K562 (cell line): ENCODE measurements at regions not wholly inside any gene's neighbourhood (a gene's known extent, or its start where the extent isn't known, plus 50 kb on each side); places are given as distances from the start of the nearest gene placed in this dataset.

Experiments used
- ATAC-seq: fragments of 200-7000 bp; cut with Tn5 transposase; 3 replicates; pipeline ENCODE4 v1.9.1; 2020; ENCODE audit warnings: moderate library complexity
- BruUV-seq: library from RNA; stranded (reverse); fragments of 400-500 nt; replicated peaks from 2 replicates; lab custom pipeline; 2021; lab: Mats Ljungman, UMichigan
- CTCF ChIA-PET: fragments of 300-600 bp; formaldehyde crosslinking; extraction: SDS; loops from one replicate; lab custom pipeline; 2021; ENCODE audit warnings: low intra/inter-chr PET ratio; lab: Yijun Ruan, JAX
- POLR2A ChIA-PET: fragments of 300-600, 350-650 bp; sonication (Branson Sonifier 250); formaldehyde crosslinking; extraction: SDS; loops from one replicate; lab custom pipeline; 2021; ENCODE audit warnings: antibody characterized with exemption, inconsistent platforms; lab: Yijun Ruan, JAX
- DNase-seq, 4 experiments: peaks; one replicate each; pipeline versions ENCODE4 v3.0.0 to v3.0.0-alpha.2; 2011 to 2018; ENCODE audit warnings: low spot score in 3 of 4, mixed read lengths in 3 of 4; ENCODE audit errors: extremely low read depth in 1 of 4
- FAIRE-seq: peaks from 2 replicates; lab custom pipeline; 2011; peaks lifted over from hg19 to GRCh38; lab: Jason Lieb, UNC
- H2AFZ ChIP-seq: 2 replicates; pipeline ENCODE4 v1.6.0; 2011; ENCODE audit warnings: low read depth, low read length, control low read depth, inconsistent platforms
- H3K27ac ChIP-seq: fragments of 200-600 bp; 3 replicates; pipeline ENCODE4 v1.8.0; 2011; ENCODE audit warnings: low read depth, mild to moderate bottlenecking, control low read depth, inconsistent platforms, low read length, moderate library complexity, mixed read lengths; ENCODE audit errors: extremely low read depth
- H3K27me3 ChIP-seq, 2 experiments: fragments of 300-600 bp in 1 of 2; 2 replicates in 1 of 2; 3 replicates in 1 of 2; pipeline versions ENCODE4 v1.6.0 to v1.8.0; 2011; ENCODE audit warnings: inconsistent platforms in 2 of 2, low read length in 2 of 2, mild to moderate bottlenecking in 1 of 2, mixed read lengths in 1 of 2, moderate library complexity in 1 of 2; ENCODE audit not compliant: control insufficient read depth in 2 of 2, insufficient read depth in 2 of 2
- H3K36me3 ChIP-seq: fragments of 300-600 bp; 3 replicates; pipeline ENCODE4 v1.8.0; 2011; ENCODE audit warnings: mild to moderate bottlenecking, low read length, inconsistent platforms; ENCODE audit not compliant: control insufficient read depth, insufficient read depth
- H3K4me1 ChIP-seq, 2 experiments: fragments of 200-600 bp in 1 of 2; replicated peaks in 1 of 2; 2 replicates in 1 of 2; 3 replicates in 1 of 2; pipeline versions ENCODE4 v1.5.1 to v1.8.0; 2011; ENCODE audit warnings: inconsistent platforms in 2 of 2, low read length in 2 of 2, mild to moderate bottlenecking in 1 of 2, mixed read lengths in 1 of 2, moderate library complexity in 1 of 2; ENCODE audit not compliant: control insufficient read depth in 2 of 2, insufficient read depth in 2 of 2
- H3K4me2 ChIP-seq: 2 replicates; pipeline ENCODE4 v1.6.1; 2011; ENCODE audit warnings: low read length, control low read depth, inconsistent platforms, mixed read lengths; ENCODE audit not compliant: insufficient read depth
- H3K4me3 ChIP-seq: fragments of 200-600 bp; sonication (generic), shearing (Covaris generic); 2 replicates; pipeline ENCODE4 v1.5.1; 2016; ENCODE audit warnings: control low read depth, inconsistent platforms
- H3K79me2 ChIP-seq: fragments of 200-600 bp; 3 replicates; pipeline ENCODE4 v1.8.0; 2011; ENCODE audit warnings: low read length, inconsistent platforms; ENCODE audit not compliant: control insufficient read depth, insufficient read depth
- H3K9ac ChIP-seq, 2 experiments: 2 replicates each; pipeline versions ENCODE4 v1.6.0 to v1.6.1; 2011; ENCODE audit warnings: low read depth in 2 of 2, low read length in 2 of 2, control low read depth in 1 of 2, inconsistent platforms in 1 of 2, mild to moderate bottlenecking in 1 of 2, mixed read lengths in 1 of 2; ENCODE audit not compliant: insufficient read depth in 1 of 2
- H3K9me1 ChIP-seq: one replicate; pipeline ENCODE4 v1.6.0; 2011; ENCODE audit warnings: inconsistent platforms, mild to moderate bottlenecking, low read length, moderate library complexity; ENCODE audit not compliant: control insufficient read depth, insufficient read depth
- H3K9me3 ChIP-seq: replicated peaks from 2 replicates; pipeline ENCODE4 v1.5.1; 2011; ENCODE audit warnings: low read depth, low read length, inconsistent platforms; ENCODE audit not compliant: control insufficient read depth, insufficient read depth
- H4K20me1 ChIP-seq: replicated peaks from 2 replicates; pipeline ENCODE4 v1.6.1; 2011; ENCODE audit warnings: low read length, inconsistent platforms, mixed read lengths; ENCODE audit not compliant: control insufficient read depth, insufficient read depth
- CREB3L1 ChIP-seq: fragments of 450-650 bp; IDR thresholded peaks from 2 replicates; pipeline ENCODE4 v1.6.1; 2014; ENCODE audit warnings: low read depth, mild to moderate bottlenecking, moderate library complexity, borderline replicate concordance
- EZH2 ChIP-seq: IDR thresholded peaks from 2 replicates; pipeline ENCODE4 v1.6.1; 2012; ENCODE audit warnings: low read depth, mild to moderate bottlenecking, inconsistent platforms, low read length, borderline replicate concordance
- FOXK2 ChIP-seq, 2 experiments: fragments of 450-650 bp; IDR thresholded peaks in 1 of 2; conservative IDR thresholded peaks in 1 of 2; 2 replicates each; pipeline ENCODE4 v1.6.1; 2016; ENCODE audit warnings: low read depth in 2 of 2, mild to moderate bottlenecking in 1 of 2
- GABPA ChIP-seq: fragments of 200-800 bp; sonication (Bioruptor generic); conservative IDR thresholded peaks from 2 replicates; pipeline ENCODE4 v1.6.1; 2016; ENCODE audit warnings: low read depth, missing genetic modification characterization, missing compliant biosample characterization
- MGA ChIP-seq: fragments of 450-650 bp; IDR thresholded peaks from 2 replicates; pipeline ENCODE4 v1.6.1; 2016; ENCODE audit warnings: mild to moderate bottlenecking, moderate library complexity
- NR3C1 ChIP-seq: sonication (generic); formaldehyde crosslinking; IDR thresholded peaks from 2 replicates; pipeline ENCODE4 v1.8.1; 2022; ENCODE audit warnings: missing genetic modification reagents
- POLR2B ChIP-seq: fragments of 450-650 bp; IDR thresholded peaks from 2 replicates; pipeline ENCODE4 v1.6.1; 2018; ENCODE audit warnings: low read depth; ENCODE audit not compliant: partially characterized antibody
- SETDB1 ChIP-seq: IDR thresholded peaks from one replicate; pipeline ENCODE4 v1.6.1; 2012; ENCODE audit warnings: low read length, control low read depth, inconsistent platforms
- U2AF2 ChIP-seq: fragments of 200-400 bp; formaldehyde crosslinking; optimal IDR thresholded peaks from 2 replicates; pipeline ENCODE3; 2017; ENCODE audit warnings: low read depth, mild to moderate bottlenecking, low read length
- ZBTB7A ChIP-seq: IDR thresholded peaks from 2 replicates; pipeline ENCODE4 v1.6.1; 2011; ENCODE audit warnings: low read depth, mild to moderate bottlenecking, low read length, moderate library complexity, borderline replicate concordance; ENCODE audit not compliant: control insufficient read depth
- WGBS: fragments of 100-300 bp; shearing (Covaris generic); methylation state at CpG from one replicate; pipeline ENCODE4 v1.1.6; 2016; ENCODE audit warnings: low coverage, mixed read lengths; ENCODE audit not compliant: insufficient coverage; ENCODE audit errors: missing lambda C conversion rate; 5-methylcytosine and 5-hydroxymethylcytosine counted together
- in situ Hi-C: fragments of 300-500 bp; cut with MboI; formaldehyde crosslinking; loops from 4 replicates; pipeline ENCODE4 v1.15.0; 2018; ENCODE audit warnings: inconsistent platforms, mixed read lengths
- intact Hi-C: fragments of 100-400 bp; cut with micrococcal nuclease; formaldehyde crosslinking; loops from 2 replicates; pipeline ENCODE4 v1.14.2; 2022

DNA sequence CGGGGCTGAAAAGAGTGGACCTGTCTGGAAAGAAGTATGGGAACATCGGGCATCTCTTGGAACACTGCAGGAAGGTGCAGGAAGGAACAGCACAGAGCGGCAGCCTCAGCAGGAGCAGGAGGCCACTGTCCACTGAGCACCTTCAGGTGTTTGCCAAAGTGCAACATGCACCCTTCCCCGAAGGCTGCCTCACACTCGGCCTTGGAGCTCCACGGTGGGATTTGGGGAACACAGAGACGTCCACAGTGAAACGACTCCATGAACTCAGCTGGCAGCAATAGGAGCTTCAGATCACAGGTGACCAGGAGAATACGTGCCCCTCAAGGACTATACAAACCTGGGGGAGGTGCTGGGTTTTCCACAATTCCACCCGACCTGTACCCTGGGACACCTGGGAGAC lies 140.3 kb upstream of the RET start:
- CTCF ChIA-PET: no interaction called here
- BruUV-seq: no TSS peak
- DNase-seq: no peak
- 0% methylated on average over 10 of the region's 10 CpGs for WGBS
- no peak overlapping the region for H3K4me2 ChIP-seq
- intact Hi-C loops (no loop called here), in situ Hi-C loops (no loop called here)
- no peaks in the 10 kb centered on the region for H3K9me1 ChIP-seq
- no peaks in the 10 kb centered on the region for H3K36me3 ChIP-seq
- no peak overlapping the region for H3K27ac ChIP-seq
- H3K27me3 ChIP-seq: peaks cover 0 to 51% of the 10 kb centered on the region in 2 experiments; a peak in 2 of 5 replicates
- no peak overlapping the region for H3K9ac ChIP-seq
- POLR2A ChIA-PET: interaction anchor here (1.5 kb wide), 1 partner anchor 10 kb away, joined by 3 read pairs; no protein-coding TSS in a partner anchor
- no peak overlapping the region for H3K4me3 ChIP-seq
- H4K20me1 ChIP-seq: no peaks in the 10 kb centered on the region; the same call in 1 of the 2 replicates
- FAIRE-seq: no peak
- no peaks in the 10 kb centered on the region for H3K79me2 ChIP-seq
- peaks cover 0 to 14% of the 10 kb centered on the region in 2 experiments; a peak in 1 of 5 replicates for H3K4me1 ChIP-seq
- ATAC-seq: no peak
- no peaks in the 10 kb centered on the region for H3K9me3 ChIP-seq
- no peak overlapping the region for H2AFZ ChIP-seq
- no peak for TF ChIP-seq MGA
- no peak for TF ChIP-seq ZBTB7A
- no peak for TF ChIP-seq SETDB1
- TF ChIP-seq U2AF2: no peak
- TF ChIP-seq POLR2B: no peak
- TF ChIP-seq CREB3L1: no peak
- TF ChIP-seq GABPA: no peak
- no peak for TF ChIP-seq NR3C1
- no peak for TF ChIP-seq EZH2
- TF ChIP-seq FOXK2 (conservative IDR thresholded peaks at IDR 0.05 in 1 of 2, IDR thresholded peaks at IDR 0.05 in 1 of 2; ENCODE audit: low read depth in 2 of 2): no peak
